GM18870 (cell line): ENCODE measurements at regions not wholly inside any gene's neighbourhood (a gene's known extent, or its start where the extent isn't known, plus 50 kb on each side); places are given as distances from the start of the nearest gene placed in this dataset.
A peak's percentile ranks its signal among the peaks of the same experiment; 100 is the strongest.
"Not testable (repeated sequence)": the region's sequence is repeated elsewhere in the genome, so short reads cannot be mapped to it uniquely, and the experiment has no call there.

Experiments
- ATAC-seq: cut with Tn5 transposase; IDR thresholded peaks from one replicate; pipeline ENCODE4 v1.9.1; 2021; ENCODE audit warnings: moderate library complexity; ENCODE audit not compliant: unreplicated experiment

DNA sequence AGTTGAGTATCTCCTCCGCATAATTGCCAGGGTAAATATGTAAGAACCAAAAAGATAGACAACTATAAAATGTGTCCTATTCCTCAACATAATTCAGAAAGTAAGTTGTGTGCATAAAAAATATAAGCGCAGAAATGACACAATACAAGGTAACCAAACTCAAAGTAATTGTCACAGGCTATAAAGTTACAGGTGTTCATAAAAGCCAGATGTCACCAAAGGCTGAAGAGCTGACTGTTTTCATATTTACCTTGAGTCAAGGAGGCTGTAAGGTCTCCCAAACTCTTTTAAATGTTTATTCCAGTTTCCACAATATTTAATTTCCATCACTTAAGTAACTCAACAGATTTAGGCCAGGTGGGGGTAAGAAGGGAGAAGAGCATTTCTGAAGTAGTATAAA lies 192.2 kb upstream of the MARCKS start:
- no peak for ATAC-seq

DNA sequence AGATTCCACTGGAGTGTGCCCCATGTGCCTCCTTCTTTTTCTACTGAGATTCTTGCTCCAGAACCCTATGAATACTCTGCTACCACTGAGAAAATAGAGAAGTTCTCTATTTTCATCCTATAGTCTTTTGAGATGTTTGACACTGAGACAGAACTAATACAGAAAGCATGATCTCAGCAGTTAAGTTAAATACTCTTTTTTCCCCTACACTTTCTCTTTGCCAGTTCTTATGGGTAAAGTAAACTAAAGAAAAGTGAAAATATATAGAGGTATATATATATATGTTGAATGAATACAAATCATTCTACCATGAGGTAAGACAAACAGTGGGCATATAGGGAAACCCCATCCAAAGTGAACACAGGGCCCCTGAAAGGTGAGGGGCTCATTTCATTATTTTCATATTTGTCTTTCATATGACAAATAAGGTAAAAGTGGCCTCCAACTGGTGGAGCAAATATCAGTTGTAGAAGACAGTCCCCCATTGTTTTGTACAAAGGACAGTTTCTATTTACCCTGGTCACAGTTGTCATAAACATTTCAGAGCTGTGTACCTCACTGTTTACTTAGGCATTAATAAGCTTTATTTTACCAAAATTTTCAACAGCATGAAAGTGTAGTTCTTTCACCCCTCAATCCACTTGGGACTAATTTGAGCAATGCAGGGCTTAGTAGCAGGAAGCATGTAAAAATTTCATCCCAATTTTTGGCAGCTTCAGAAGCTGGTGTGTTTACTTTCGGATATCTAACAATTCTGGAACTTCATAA lies 188.3 kb upstream of the MARCKS start:
- peak; percentile 44 for ATAC-seq

- no peak for ATAC-seq
Measured at GRCh38 chr6:113669606-113670005, 187.5 kb upstream of the MARCKS start.

DNA sequence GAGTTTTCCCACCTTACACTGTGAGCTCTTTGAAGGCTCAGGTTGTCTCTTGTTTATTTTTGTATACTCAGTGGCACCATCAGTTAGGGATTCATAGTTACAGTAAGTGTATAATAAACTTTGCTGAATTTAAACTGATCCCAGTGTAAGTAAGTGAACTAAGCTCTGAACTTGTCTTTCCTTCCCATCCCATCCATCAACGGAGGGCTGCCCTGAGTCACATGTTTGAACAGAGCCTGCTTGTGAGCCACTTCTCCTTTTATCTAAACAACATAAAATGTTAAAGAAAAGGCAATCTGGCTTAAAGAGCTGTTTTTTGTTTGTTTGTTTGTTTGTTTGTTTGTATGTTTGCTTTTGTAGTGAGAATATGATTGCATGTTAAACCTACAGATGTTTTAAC lies 185.7 kb upstream of the MARCKS start:
- no peak for ATAC-seq

DNA sequence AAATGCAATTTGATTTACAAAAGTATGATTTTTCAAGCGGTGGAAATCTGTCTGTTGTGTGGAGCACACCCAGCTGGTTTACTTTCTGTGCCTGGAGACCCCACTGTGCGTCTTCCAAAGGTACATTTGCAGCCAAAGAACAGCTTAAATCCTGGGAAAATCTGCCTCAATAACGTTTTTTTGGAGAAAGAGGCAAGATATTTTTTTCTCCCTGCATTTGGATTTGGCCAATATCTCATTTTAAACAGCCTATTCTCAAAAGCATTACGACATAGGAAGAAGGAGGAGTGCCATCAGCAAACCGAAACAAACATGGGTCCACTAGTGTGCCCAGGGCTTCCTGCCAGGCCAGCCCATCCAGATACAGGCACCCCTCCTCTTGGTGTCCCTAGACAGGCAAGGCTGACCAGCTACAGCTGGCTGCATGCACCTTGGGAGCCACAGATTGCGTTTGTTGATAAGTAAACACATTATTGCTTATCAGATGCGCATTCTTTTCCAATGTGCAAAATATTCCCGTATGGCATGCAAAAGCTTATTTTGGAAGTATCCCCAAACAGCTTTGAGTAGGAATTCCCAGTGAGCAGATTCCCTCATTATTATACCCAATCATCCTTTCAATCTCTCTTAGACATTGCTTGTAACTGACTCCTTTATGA lies 184.5 kb upstream of the MARCKS start:
- ATAC-seq: no peak

DNA sequence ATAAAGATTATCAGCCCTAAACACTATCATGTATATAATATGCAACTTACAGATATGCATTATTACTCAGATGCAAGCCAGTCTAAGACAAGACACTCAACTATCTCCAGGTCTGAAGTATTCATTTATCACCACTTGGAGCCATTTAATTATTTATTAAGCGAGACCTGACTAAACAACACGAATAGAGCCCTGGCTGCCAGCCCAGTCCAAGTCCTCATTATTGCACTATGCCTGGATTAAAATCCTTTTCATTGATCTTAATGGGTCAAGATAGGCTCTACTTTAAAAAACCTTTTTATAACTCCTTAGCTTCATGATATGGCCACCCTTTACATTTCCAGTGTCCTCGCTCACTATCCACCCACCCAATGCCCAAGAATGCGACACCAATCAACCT lies 183.1 kb upstream of the MARCKS start:
- ATAC-seq: no peak

DNA sequence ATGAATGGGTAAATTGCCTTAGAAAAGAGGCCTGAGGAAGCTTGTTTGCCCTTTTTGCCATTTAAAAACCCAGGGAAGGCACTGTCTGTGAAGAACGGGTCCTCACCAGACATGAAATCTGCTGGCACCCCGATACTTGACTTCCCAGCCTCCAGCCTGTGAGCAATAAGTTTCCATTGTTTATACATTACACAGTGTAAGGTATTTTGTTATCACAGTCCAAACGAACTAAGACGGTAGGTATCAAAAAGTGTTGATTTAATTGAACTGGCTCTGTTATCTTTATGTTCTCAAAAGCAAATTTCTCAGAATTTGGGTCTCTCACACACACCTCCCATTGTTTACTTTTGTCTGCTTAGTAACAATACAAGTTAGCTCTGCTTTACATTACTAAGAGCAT lies 181.1 kb upstream of the MARCKS start:
- no peak for ATAC-seq

GRCh38 chr6:113676968-113677367 lies 180.2 kb upstream of the MARCKS start:
- no peak for ATAC-seq

DNA sequence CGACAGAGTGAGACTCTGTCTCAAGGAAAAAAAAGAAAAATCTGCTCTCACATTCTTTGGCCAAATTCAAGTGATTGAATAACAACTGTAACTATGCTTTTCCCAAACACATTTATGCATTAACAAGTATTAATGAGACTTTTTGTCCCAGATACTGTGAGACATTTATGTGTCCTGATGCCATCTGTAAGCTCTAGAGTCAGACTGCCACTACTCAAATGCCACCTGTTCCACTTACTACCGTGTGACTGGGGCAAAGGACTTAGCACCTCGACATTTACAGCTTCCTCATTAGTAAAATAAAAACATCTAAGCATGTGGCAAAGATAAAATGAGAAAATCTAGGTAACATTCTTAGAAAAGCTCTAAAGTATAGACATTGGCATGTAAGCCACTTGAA lies 178.1 kb upstream of the MARCKS start:
- no peak for ATAC-seq

- ATAC-seq: no peak
Measured at GRCh38 chr6:113680301-113680700, 176.8 kb upstream of the MARCKS start.

DNA sequence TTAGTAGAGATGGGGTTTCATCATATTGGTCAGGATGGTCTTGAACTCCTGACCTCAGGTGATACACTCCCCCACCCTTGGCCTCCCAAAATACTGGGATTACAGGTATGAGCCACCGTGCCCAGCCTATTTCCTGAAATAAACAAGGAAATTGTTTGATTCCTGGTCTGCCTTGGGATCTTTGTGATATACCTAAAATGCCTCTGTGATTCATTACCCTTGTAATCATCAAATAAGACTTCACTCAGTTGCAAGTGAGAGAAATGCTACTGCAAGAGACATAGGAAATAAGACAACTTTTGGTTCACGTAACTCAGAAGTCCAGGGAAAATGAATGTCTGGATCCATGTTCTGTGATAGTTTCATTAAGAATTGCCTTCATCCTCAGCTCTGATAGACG lies 173.2 kb upstream of the MARCKS start:
- ATAC-seq: no peak

DNA sequence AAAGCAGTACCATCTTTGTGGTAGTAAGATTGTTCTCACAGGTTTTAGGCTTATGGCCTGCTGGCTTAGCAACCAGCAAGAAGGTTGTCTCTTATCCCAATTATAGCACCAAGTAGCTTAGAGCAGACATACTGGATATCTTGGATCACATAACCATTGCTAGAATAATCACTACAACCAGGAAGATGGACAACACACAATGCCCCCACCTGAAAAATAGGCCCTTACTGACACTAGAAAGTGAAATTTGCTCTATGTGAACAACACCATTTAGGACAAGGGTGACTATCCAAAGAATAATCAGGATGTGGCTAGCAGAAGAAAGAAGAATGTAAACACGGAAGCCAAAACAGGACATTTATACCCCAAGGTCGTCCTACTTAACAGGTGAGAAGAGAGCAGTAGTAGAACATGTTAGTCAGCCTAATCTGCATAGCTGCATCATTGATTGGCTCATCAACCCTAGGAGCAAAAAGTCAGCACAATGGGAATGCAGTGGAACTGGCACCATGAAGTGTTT lies 172.7 kb upstream of the MARCKS start:
- ATAC-seq: no peak

DNA sequence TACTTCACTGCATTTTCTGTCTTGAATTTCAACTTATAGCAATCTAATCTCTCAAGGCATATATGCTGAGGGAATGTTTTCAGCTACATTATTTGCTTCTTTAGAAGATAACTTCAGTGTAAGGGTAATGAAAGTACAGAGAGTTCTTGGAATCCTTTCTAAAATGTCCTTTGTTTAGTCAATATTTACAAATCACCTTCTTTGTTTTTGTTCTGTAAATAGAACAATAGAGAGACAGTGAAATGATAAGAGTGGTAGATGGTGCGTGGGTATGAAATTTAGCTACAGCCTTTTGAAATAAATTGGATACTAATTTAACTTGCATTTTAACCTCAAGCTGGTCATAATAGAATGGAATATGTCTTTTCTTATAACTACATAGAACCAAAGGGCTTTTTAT lies 171.1 kb upstream of the MARCKS start:
- no peak for ATAC-seq

GRCh38 chr6:113689620-113690019 lies 167.5 kb upstream of the MARCKS start:
- ATAC-seq: not testable (repeated sequence)

DNA sequence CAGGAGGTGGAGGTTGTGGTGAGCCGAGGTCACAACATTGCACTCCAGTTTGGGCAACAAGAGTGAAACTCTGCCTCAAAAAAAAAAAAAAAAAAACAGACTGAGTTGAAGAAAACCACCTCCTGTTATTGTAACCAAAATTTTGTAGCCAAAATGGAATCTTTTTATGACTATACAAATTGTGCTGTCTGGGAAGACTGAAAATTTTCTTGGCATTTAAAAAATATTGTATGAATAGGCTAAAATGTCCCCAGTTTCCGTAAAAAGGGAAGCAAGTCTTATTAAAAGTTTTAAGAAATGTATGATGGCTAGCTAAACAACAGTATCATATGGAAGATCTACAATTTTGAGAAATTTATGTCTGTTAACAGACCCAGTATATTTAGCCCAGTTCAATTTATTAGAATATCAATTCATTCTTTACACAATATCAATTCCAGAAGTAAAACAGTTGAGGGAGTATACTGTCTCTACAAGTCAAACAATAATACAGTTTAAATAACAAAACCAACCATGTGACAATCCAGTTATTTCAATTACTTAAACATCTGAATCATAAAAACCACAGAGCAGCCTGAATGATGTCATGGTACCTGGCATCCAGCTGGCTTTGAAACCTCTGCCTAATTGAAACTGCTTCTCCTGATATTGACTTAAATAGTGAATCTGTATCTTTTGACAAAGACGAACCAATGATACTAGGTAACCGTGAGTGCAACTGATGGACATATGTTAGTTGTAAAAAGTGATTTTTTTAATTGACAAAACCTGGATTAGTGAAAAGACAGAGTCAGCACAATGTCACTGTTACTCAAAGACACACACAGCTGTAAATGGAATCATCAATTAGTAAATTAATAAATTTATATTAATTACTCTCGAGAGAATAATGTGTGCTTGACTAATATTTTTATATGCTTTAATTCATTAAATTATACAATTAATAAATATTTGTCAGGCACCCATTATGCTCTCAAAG lies 166.6 kb upstream of the MARCKS start:
- ATAC-seq: peak; percentile 92

GRCh38 chr6:113691260-113691656 lies 165.9 kb upstream of the MARCKS start:
- ATAC-seq: no peak

DNA sequence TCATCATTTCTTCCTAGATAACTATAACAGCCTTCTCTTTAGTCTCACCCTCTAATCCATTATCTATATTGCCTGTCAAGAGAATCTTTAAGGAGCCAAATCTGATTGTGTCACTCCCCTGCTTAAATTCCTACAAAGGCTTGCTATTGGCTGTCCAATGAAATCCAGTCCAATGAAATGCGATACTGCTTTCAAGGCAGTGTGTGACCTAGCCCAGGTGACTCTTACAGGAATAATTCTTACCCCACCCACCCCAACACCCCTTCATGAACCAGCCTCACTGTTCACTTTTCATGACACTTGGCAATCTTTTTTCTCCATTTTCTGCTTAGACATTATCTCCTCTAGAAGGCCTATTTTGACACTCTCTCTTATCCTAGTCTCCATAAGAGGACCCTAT lies 163.3 kb upstream of the MARCKS start:
- ATAC-seq: no peak

DNA sequence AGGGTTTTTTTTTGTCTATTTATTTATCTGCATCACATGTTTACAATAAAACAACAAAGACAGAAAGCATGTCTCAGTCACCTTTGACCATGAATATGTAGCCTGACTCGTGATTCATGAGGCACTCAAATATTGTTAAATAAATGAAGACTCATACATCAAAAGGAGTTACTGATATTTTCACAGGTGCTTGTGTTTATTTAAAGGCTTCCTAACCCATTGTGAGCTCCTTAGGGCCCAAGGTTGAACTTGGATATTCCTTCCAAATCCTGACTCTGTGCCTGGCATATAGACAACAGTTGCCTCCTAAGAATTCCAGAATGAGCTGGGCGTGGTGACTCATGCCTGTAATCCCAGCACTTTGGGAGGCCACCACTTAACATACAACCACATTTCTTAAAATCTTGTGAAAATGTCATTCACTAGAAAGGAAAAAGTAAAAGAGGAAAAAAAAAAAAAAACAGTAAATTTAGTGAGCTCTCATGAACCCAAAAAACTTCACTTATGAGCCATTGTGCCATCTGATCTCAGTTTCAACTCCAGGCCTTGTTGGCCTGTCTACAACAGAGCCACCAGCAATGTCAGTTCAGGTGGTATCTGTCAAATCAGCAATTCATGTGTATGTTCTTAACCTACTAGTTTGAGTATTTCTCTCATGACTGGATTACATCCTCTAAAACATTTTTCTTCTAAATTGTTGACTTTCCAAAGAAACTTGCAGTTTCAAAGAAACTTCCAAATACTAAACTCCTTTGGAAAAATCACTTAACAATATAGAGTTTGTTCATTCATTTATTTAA lies 162.7 kb upstream of the MARCKS start:
- no peak for ATAC-seq

- ATAC-seq: no peak
Measured at GRCh38 chr6:113695516-113695915, 161.6 kb upstream of the MARCKS start.

DNA sequence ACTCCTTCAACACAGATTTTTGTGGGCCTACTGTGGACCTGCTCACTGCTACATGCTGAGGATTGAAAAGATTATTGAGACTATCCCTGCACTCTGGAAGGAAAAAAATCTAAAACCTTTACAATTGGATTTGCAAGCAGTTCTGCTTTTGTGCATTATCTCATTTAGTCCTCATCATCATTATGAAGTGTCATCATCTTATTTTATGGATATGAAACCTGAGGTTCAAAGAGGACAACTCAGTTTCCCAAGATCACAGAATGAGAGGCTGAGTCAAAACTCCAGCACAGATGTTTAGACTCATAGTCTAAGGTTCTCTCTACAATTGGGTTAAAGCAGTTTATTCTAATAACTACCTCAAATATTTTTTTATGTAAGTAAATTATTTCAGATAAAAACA lies 160.2 kb upstream of the MARCKS start:
- no peak for ATAC-seq
